Astrocyte (in vitro differentiated cells and primary cell): ENCODE measurements at regions not wholly inside any gene's neighbourhood (a gene's known extent, or its start where the extent isn't known, plus 50 kb on each side); places are given as distances from the start of the nearest gene placed in this dataset.

Experiments
- DNase-seq: peaks from one replicate; pipeline ENCODE4 v3.0.0-alpha.2; 2010; ENCODE audit warnings: low read depth
- FAIRE-seq: peaks from 2 replicates; lab custom pipeline; 2011; peaks lifted over from hg19 to GRCh38; lab: Jason Lieb, UNC
- H2AFZ ChIP-seq: 2 replicates; pipeline ENCODE4 v1.6.0; 2012; ENCODE audit warnings: low read depth, low read length, inconsistent platforms
- H3K27ac ChIP-seq: 2 replicates; pipeline ENCODE4 v1.5.1; 2011; ENCODE audit warnings: low read depth, low read length, inconsistent platforms
- H3K27me3 ChIP-seq: 2 replicates; pipeline ENCODE4 v1.6.0; 2011; ENCODE audit warnings: low read length, inconsistent platforms; ENCODE audit not compliant: insufficient read depth
- H3K36me3 ChIP-seq: 2 replicates; pipeline ENCODE4 v1.5.1; 2011; ENCODE audit warnings: low read length, inconsistent platforms; ENCODE audit not compliant: insufficient read depth
- H3K4me1 ChIP-seq: 2 replicates; pipeline ENCODE4 v1.5.1; 2011; ENCODE audit warnings: low read length, inconsistent platforms; ENCODE audit not compliant: insufficient read depth
- H3K4me2 ChIP-seq: 2 replicates; pipeline ENCODE4 v1.6.0; 2012; ENCODE audit warnings: low read length, inconsistent platforms
- H3K4me3 ChIP-seq: 2 replicates; pipeline ENCODE4 v1.5.1; 2011; ENCODE audit warnings: low read depth, mild to moderate bottlenecking, low read length, inconsistent platforms; ENCODE audit not compliant: insufficient read depth
- H3K79me2 ChIP-seq: 2 replicates; pipeline ENCODE4 v1.6.0; 2012; ENCODE audit warnings: mild to moderate bottlenecking, low read length, inconsistent platforms; ENCODE audit not compliant: insufficient read depth
- H3K9ac ChIP-seq: 2 replicates; pipeline ENCODE4 v1.6.0; 2012; ENCODE audit warnings: mild to moderate bottlenecking, low read length, inconsistent platforms
- H3K9me3 ChIP-seq: 2 replicates; pipeline ENCODE4 v1.5.1; 2012; ENCODE audit warnings: low read depth, mild to moderate bottlenecking, low read length, inconsistent platforms; ENCODE audit not compliant: insufficient read depth
- H4K20me1 ChIP-seq: 2 replicates; pipeline ENCODE4 v1.6.0; 2012; ENCODE audit warnings: low read length, inconsistent platforms; ENCODE audit not compliant: insufficient read depth
- H3K27ac Mint-ChIP-seq: one replicate; pipeline ENCODE4 v1.8.0; 2021; ENCODE audit warnings: mild to moderate bottlenecking, mixed read lengths; ENCODE audit not compliant: unreplicated experiment
- H3K27me3 Mint-ChIP-seq: one replicate; pipeline ENCODE4 v1.8.0; 2021; ENCODE audit warnings: low read depth, mixed read lengths; ENCODE audit not compliant: unreplicated experiment
- H3K36me3 Mint-ChIP-seq: one replicate; pipeline ENCODE4 v1.8.0; 2021; ENCODE audit warnings: low read depth, mixed read lengths; ENCODE audit not compliant: unreplicated experiment
- H3K4me1 Mint-ChIP-seq: one replicate; pipeline ENCODE4 v1.8.0; 2021; ENCODE audit warnings: low read depth, mixed read lengths; ENCODE audit not compliant: unreplicated experiment
- H3K4me3 Mint-ChIP-seq: one replicate; pipeline ENCODE4 v1.8.0; 2021; ENCODE audit warnings: mild to moderate bottlenecking, moderate library complexity, mixed read lengths; ENCODE audit not compliant: unreplicated experiment
- H3K9me3 Mint-ChIP-seq: one replicate; pipeline ENCODE4 v1.8.0; 2021; ENCODE audit warnings: mild to moderate bottlenecking, mixed read lengths; ENCODE audit not compliant: unreplicated experiment
- CTCF ChIP-seq: IDR thresholded peaks from 2 replicates; pipeline ENCODE4 v1.5.1; 2011; ENCODE audit warnings: low read depth, mild to moderate bottlenecking, inconsistent platforms, low read length, moderate library complexity; ENCODE audit not compliant: insufficient read depth
- EZH2 ChIP-seq: IDR thresholded peaks from 2 replicates; pipeline ENCODE4 v1.6.1; 2012; ENCODE audit warnings: mild to moderate bottlenecking, low read length, inconsistent platforms; ENCODE audit not compliant: insufficient read depth

DNA sequence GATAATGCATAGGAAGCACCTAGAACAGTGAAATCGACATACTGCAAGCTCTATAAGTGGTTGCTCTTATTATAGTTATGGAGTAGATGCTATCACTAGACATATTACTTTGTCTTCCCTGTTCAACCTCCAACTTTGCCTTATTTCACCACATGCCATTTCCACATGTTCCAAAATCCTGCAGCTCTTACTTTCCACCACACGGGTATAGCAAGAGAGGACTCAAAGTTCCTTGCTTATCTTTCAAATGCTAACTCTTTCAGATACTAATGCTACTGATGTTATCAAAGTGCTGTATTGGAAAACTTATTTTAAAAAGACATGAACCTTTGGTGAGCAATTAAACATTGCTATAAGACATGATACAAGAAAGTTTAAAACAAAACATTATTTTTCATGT, 1130.1 kb downstream of the HACE1 start:
- H3K27ac Mint-ChIP-seq: no peak overlapping the region
- no peaks in the 10 kb centered on the region for H3K36me3 ChIP-seq
- no peak for FAIRE-seq

GRCh38 chr6:103723438-103724322, 1136.0 kb downstream of the HACE1 start:
- H3K27ac Mint-ChIP-seq: no peak overlapping the region
- no peaks in the 10 kb centered on the region for H3K27me3 ChIP-seq
- H3K9ac ChIP-seq: no peak overlapping the region
- no peak for DNase-seq
- H3K4me3 Mint-ChIP-seq: no peak overlapping the region
- no peaks in the 10 kb centered on the region for H3K9me3 Mint-ChIP-seq
- H3K79me2 ChIP-seq: no peaks in the 10 kb centered on the region
- H2AFZ ChIP-seq: no peak overlapping the region
- H3K36me3 Mint-ChIP-seq: no peaks in the 10 kb centered on the region
- no peaks in the 10 kb centered on the region for H3K27me3 Mint-ChIP-seq
- H4K20me1 ChIP-seq: no peaks in the 10 kb centered on the region
- no peak for FAIRE-seq
- H3K36me3 ChIP-seq: no peaks in the 10 kb centered on the region
- H3K4me1 ChIP-seq: no peaks in the 10 kb centered on the region
- no peaks in the 10 kb centered on the region for H3K9me3 ChIP-seq
- no peak overlapping the region for H3K4me2 ChIP-seq
- H3K4me1 Mint-ChIP-seq: no peaks in the 10 kb centered on the region
- H3K27ac ChIP-seq: no peak overlapping the region
- no peak for TF ChIP-seq CTCF
- TF ChIP-seq EZH2: no peak
- H3K4me3 ChIP-seq: no peak overlapping the region

More for the DNA sequence above, 1130.1 kb downstream of the HACE1 start:
- Histone ChIP-seq H4K20me1 (no peaks in the 10 kb centered on the region), H3K4me2 (no peak overlapping the region), H3K4me3 (no peak overlapping the region), H3K27ac (no peak overlapping the region), H2AFZ (no peak overlapping the region), H3K9me3 (no peaks in the 10 kb centered on the region), H3K27me3 (no peaks in the 10 kb centered on the region), H3K79me2 (no peaks in the 10 kb centered on the region), H3K9ac (no peak overlapping the region), H3K4me1 (no peaks in the 10 kb centered on the region)
- no peak for TF ChIP-seq CTCF
- TF ChIP-seq EZH2: no peak
- no peaks in the 10 kb centered on the region for H3K4me1 Mint-ChIP-seq
- H3K4me3 Mint-ChIP-seq: no peak overlapping the region
- H3K9me3 Mint-ChIP-seq: no peaks in the 10 kb centered on the region
- H3K36me3 Mint-ChIP-seq: no peaks in the 10 kb centered on the region
- no peaks in the 10 kb centered on the region for H3K27me3 Mint-ChIP-seq
- DNase-seq: no peak

DNA sequence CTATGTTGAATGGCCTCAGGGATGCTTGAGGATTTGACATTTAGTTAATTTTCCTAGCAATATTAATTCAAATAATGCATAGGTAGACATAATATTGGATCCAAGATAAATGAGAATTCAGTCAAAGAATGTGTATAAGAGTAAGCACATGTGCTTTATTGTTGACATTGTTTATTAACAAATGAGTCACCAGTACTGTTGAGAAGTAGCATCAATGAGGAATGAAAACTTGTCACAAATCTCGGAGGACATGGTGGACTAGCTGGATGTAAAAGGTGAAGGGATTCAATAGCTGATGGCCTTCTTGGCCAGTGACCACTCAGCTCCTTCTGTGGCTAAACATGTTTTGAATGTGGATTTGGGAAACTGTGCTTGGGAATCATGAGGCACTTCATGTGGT, 1137.0 kb downstream of the HACE1 start:
- FAIRE-seq: no peak

More for the DNA sequence above, 1137.0 kb downstream of the HACE1 start:
- TF ChIP-seq CTCF (no peak), EZH2 (no peak)
- H3K36me3 Mint-ChIP-seq: no peaks in the 10 kb centered on the region
- Histone ChIP-seq H3K27me3 (no peaks in the 10 kb centered on the region), H3K36me3 (no peaks in the 10 kb centered on the region), H3K79me2 (no peaks in the 10 kb centered on the region), H4K20me1 (no peaks in the 10 kb centered on the region), H3K4me2 (no peak overlapping the region), H3K27ac (no peak overlapping the region), H3K4me3 (no peak overlapping the region), H3K4me1 (no peaks in the 10 kb centered on the region), H3K9ac (no peak overlapping the region), H3K9me3 (no peaks in the 10 kb centered on the region), H2AFZ (no peak overlapping the region)
- H3K9me3 Mint-ChIP-seq: no peaks in the 10 kb centered on the region
- no peak overlapping the region for H3K4me3 Mint-ChIP-seq
- no peak for DNase-seq
- H3K27ac Mint-ChIP-seq: no peak overlapping the region
- H3K4me1 Mint-ChIP-seq: no peaks in the 10 kb centered on the region
- H3K27me3 Mint-ChIP-seq: no peaks in the 10 kb centered on the region
